GM13977 (cell line): ENCODE measurements at regions not wholly inside any gene's neighbourhood (a gene's known extent, or its start where the extent isn't known, plus 50 kb on each side); places are given as distances from the start of the nearest gene placed in this dataset.
"Not testable (repeated sequence)": the region's sequence is repeated elsewhere in the genome, so short reads cannot be mapped to it uniquely, and the experiment has no call there.

ENCODE experiments used
- DNase-seq: peaks from one replicate; pipeline ENCODE4 v3.0.0; 2012; ENCODE audit warnings: low spot score
- CTCF ChIP-seq: IDR thresholded peaks from 2 replicates; pipeline ENCODE4 v1.5.1; 2012; ENCODE audit warnings: mild to moderate bottlenecking, control low read depth; ENCODE audit not compliant: insufficient read depth; ENCODE audit errors: extremely low read depth, missing control alignments
- in situ Hi-C: fragments of 300-500 bp; cut with MboI; formaldehyde crosslinking; loops from one replicate; pipeline ENCODE4 v1.12.0; 2022; ENCODE audit warnings: low sequenced_read_pairs, low pct_unique_long_range_greater_than_20kb, mixed read lengths, inconsistent platforms; ENCODE audit not compliant: unreplicated experiment

GRCh38 chr6:16884526-16884925, 123.3 kb upstream of the ATXN1 start:
- in situ Hi-C loops = no loop called here
- DNase-seq = no peak

DNA sequence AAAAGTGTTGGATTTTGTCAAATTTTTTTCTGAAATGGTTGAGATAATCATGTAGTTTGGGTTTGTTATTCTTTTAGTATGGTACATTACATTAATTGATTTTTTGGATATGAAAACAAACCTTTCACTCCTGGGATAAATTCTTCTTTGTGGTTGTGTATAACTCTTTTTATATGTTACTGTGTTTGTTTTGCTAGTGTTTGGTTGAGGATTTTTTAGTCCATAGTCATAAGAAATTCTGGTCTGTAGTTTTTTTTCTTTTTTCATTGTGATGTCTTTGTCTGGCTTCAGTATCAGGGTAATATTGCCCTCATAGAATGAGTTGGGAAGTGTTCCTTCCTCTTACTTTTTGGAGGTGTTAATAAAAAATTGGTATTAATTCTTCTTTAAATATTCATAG, 122.2 kb upstream of the ATXN1 start:
- no peak for TF ChIP-seq CTCF
- in situ Hi-C loops = no loop called here
- no peak for DNase-seq

More at GRCh38 chr6:16884526-16884925, 123.3 kb upstream of the ATXN1 start:
- no peak for TF ChIP-seq CTCF

- DNase-seq = no peak
- no peak for TF ChIP-seq CTCF
- in situ Hi-C loops = no loop called here
Measured at GRCh38 chr6:16882230-16882629, 121.0 kb upstream of the ATXN1 start.

GRCh38 chr6:16876852-16877251, 115.6 kb upstream of the ATXN1 start:
- DNase-seq, in situ Hi-C loops: not testable (repeated sequence)

DNA sequence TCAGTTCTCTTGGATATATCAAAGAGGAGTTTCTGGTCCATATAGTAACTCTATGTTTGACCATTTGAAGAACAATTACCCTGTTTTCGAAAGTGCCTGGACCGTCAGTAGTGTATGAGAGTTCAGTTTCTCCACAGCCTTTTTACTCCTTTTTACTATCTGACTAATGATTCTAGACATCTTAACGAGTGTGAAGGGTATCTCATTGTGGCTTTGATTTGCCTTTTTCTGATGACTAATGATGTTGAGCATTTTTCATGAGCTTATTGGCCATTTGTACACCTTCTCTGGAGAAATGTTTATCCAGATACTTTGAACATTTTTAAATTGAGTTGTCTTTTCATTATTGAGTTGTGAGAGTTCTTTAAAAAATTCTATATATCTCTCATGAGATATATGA, 114.9 kb upstream of the ATXN1 start:
- no peak for TF ChIP-seq CTCF
- DNase-seq = no peak
- in situ Hi-C loops = no loop called here

GRCh38 chr6:16873698-16874097, 112.4 kb upstream of the ATXN1 start:
- in situ Hi-C loops = no loop called here
- DNase-seq = no peak
- no peak for TF ChIP-seq CTCF

DNA sequence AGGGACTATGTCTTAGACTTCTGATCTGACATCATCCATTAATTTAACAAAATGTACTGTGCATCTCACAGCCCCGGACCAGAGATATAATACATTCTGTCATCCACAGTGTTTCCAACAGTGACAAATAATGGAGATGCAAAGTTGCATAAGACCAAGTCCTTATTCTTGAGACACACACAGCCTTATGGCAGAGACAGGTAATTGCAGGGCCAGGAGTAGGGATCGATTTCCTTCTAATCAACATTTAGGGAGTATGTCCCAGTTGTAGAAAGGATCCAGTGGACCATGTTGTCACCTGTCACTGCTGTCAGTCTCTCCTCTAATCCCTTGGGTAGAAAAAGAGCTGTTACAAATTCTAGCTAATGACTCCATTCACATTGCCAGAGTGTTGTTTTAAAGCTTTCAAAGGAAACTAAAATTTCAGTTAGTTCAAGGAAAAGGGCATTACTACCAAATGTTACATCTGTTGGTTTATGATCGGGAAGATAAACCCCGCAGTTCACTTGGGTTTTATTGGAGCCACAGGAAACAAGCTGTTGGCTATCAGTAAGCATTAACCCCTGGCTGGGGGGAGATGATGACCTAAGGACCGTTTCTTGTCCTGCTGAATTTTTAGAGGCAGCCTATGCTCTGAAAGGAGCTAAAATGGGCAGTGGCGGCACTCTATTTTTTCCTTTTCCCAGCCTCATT, 111.4 kb upstream of the ATXN1 start:
- in situ Hi-C loops = no loop called here
- DNase-seq = peak; percentile 11
- TF ChIP-seq CTCF = peak; percentile 21
